ENCODE measurements at regions not wholly inside any gene's neighbourhood (a gene's known extent, or its start where the extent isn't known, plus 50 kb on each side); places are given as distances from the start of the nearest gene placed in this dataset.
"Not testable (repeated sequence)": the region's sequence is repeated elsewhere in the genome, so short reads cannot be mapped to it uniquely, and the experiment has no call there.

DNA sequence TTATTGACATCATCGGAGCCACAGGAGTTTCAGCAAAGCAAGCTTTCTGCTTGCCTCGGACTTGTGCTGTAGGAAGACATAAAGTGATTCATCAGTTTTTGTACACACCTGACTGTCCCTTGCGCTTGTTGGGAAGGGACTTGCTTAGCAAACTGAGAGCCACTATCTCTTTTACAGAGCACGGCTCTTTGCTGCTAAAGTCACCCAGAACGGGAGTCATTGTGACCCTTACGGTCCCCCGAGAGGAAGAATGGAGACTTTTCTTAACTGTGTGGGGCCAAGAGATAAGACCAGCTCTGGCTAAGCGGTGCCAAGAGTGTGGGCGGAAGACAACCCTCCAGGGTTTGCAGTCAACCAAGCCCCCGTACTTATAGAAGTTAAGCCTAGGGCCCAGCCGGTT, 89.6 kb upstream of the DEFB108B start:
- DNase-seq (ENCODE audit: low spot score); H3K4me3 Mint-ChIP-seq (ENCODE audit: low read depth); H3K27ac Mint-ChIP-seq; intact Hi-C loops (cut with micrococcal nuclease); H3K36me3 Mint-ChIP-seq (ENCODE audit: low read depth); H3K4me1 Mint-ChIP-seq (ENCODE audit: low read depth); H3K9me3 Mint-ChIP-seq: not testable (repeated sequence)
- H3K27me3 Mint-ChIP-seq (ENCODE audit: low read depth), result peaks cover 21% of the 10 kb centered on the region

GRCh38 chr11:71745656-71746055, 87.3 kb upstream of the DEFB108B start:
- H3K36me3 Mint-ChIP-seq (ENCODE audit: low read depth); intact Hi-C loops (cut with micrococcal nuclease); H3K27ac Mint-ChIP-seq; H3K9me3 Mint-ChIP-seq; H3K4me1 Mint-ChIP-seq (ENCODE audit: low read depth); H3K4me3 Mint-ChIP-seq (ENCODE audit: low read depth); DNase-seq (ENCODE audit: low spot score): not testable (repeated sequence)
- peaks cover 30% of the 10 kb centered on the region for H3K27me3 Mint-ChIP-seq (ENCODE audit: low read depth)

- not testable (repeated sequence) for H3K4me3 Mint-ChIP-seq (ENCODE audit: low read depth); H3K9me3 Mint-ChIP-seq; DNase-seq (ENCODE audit: low spot score)
Measured at GRCh38 chr11:71746263-71746662, 86.7 kb upstream of the DEFB108B start.

GRCh38 chr11:71748965-71749620, 83.9 kb upstream of the DEFB108B start:
- H3K4me1 Mint-ChIP-seq (ENCODE audit: low read depth); DNase-seq (ENCODE audit: low spot score); H3K9me3 Mint-ChIP-seq; H3K27ac Mint-ChIP-seq; intact Hi-C loops (cut with micrococcal nuclease); H3K4me3 Mint-ChIP-seq (ENCODE audit: low read depth); H3K36me3 Mint-ChIP-seq (ENCODE audit: low read depth): not testable (repeated sequence)
- peaks cover 36% of the 10 kb centered on the region for H3K27me3 Mint-ChIP-seq (ENCODE audit: low read depth)

More at GRCh38 chr11:71746263-71746662, 86.7 kb upstream of the DEFB108B start:
- H3K4me1 Mint-ChIP-seq (ENCODE audit: low read depth); H3K27ac Mint-ChIP-seq; intact Hi-C loops (cut with micrococcal nuclease); H3K36me3 Mint-ChIP-seq (ENCODE audit: low read depth): not testable (repeated sequence)
- peaks cover 31% of the 10 kb centered on the region for H3K27me3 Mint-ChIP-seq (ENCODE audit: low read depth)

GRCh38 chr11:71750908-71751307, 82.1 kb upstream of the DEFB108B start:
- H3K27ac Mint-ChIP-seq; H3K4me3 Mint-ChIP-seq (ENCODE audit: low read depth); intact Hi-C loops (cut with micrococcal nuclease); DNase-seq (ENCODE audit: low spot score); H3K9me3 Mint-ChIP-seq; H3K36me3 Mint-ChIP-seq (ENCODE audit: low read depth); H3K4me1 Mint-ChIP-seq (ENCODE audit: low read depth): not testable (repeated sequence)
- peaks cover 32% of the 10 kb centered on the region for H3K27me3 Mint-ChIP-seq (ENCODE audit: low read depth)

DNA sequence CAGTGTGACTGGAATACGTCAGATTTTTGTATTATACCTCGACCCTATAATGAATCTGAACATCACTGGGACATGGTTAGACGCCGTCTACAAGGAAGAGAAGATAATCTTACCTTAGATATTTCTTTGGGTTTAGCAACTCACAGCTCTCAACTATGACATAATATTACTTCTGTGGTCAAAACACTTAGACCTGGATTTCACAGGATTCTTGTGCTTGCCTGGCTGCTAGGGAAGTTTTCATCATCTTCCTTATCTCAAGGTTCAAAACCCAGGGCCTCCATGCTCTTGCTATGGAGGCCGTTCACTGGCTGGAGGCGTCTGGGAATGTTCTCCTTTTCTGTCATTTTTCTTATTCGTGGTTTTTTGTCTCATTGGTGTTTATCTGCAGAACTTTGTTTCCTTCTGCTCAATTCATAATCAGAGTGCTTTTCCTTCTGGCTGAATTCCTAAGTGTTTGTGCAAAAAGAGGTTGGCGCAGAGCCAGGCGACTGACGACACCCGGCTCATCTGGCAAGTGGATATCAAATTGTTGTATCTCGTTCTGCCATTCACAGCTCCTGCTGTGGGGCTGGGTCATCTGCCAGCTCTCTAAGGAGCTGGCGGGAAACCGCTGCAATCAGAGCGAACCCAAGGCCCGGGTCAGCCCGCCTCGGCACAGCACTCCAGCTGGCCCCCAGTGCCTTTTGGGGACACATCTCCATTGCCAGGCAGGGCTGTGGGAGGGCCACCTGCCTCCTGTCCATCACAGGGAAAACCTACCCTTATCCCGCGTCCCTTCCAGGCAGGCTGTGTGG, 68.1 kb upstream of the DEFB108B start:
- H3K27me3 Mint-ChIP-seq (ENCODE audit: low read depth), result peaks cover 16% of the 10 kb centered on the region
- H3K36me3 Mint-ChIP-seq (ENCODE audit: low read depth); H3K9me3 Mint-ChIP-seq; DNase-seq (ENCODE audit: low spot score); H3K27ac Mint-ChIP-seq; H3K4me1 Mint-ChIP-seq (ENCODE audit: low read depth); H3K4me3 Mint-ChIP-seq (ENCODE audit: low read depth); intact Hi-C loops (cut with micrococcal nuclease): not testable (repeated sequence)

- DNase-seq (ENCODE audit: low spot score); H3K9me3 Mint-ChIP-seq; intact Hi-C loops (cut with micrococcal nuclease); H3K4me1 Mint-ChIP-seq (ENCODE audit: low read depth); H3K36me3 Mint-ChIP-seq (ENCODE audit: low read depth); H3K4me3 Mint-ChIP-seq (ENCODE audit: low read depth); H3K27ac Mint-ChIP-seq: not testable (repeated sequence)
- peaks cover 16% of the 10 kb centered on the region for H3K27me3 Mint-ChIP-seq (ENCODE audit: low read depth)
Measured at GRCh38 chr11:71767016-71767415, 66.0 kb upstream of the DEFB108B start.

- intact Hi-C loops (cut with micrococcal nuclease); H3K36me3 Mint-ChIP-seq (ENCODE audit: low read depth); DNase-seq (ENCODE audit: low spot score): not testable (repeated sequence)
Measured at GRCh38 chr11:71772193-71772592, 60.8 kb upstream of the DEFB108B start.

GRCh38 chr11:71774603-71775222, 58.3 kb upstream of the DEFB108B start:
- Mint-ChIP-seq H3K36me3 (ENCODE audit: low read depth) (no peaks in the 10 kb centered on the region), H3K4me3 (ENCODE audit: low read depth) (no peak overlapping the region)
- intact Hi-C loops (cut with micrococcal nuclease), result no loop called here

More at GRCh38 chr11:71772193-71772592, 60.8 kb upstream of the DEFB108B start:
- H3K9me3 Mint-ChIP-seq; H3K4me1 Mint-ChIP-seq (ENCODE audit: low read depth); H3K27me3 Mint-ChIP-seq (ENCODE audit: low read depth); H3K4me3 Mint-ChIP-seq (ENCODE audit: low read depth); H3K27ac Mint-ChIP-seq: not testable (repeated sequence)

DNA sequence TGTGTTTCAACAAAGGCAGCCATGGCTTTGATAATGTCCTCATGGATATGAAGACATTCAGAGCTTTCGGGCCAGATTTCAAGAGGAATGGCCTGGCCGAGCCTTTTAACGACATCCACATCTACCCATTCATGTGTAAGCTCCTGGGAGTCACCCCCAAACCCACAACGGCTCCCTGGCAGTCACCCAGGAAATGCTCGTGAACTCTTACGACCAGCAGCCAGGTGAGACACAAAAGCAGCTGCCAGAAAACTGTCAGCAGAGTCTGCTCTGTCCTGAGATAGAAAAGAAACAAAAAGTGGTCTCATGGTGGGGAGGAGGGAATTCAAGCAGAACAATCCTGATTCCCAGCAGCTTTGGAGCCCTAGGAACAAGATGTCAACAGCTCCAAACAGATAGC, 52.9 kb upstream of the DEFB108B start:
- not testable (repeated sequence) for H3K36me3 Mint-ChIP-seq (ENCODE audit: low read depth)

More at GRCh38 chr11:71774603-71775222, 58.3 kb upstream of the DEFB108B start:
- DNase-seq (ENCODE audit: low spot score), result no peak
- Mint-ChIP-seq H3K27me3 (ENCODE audit: low read depth) (no peaks in the 10 kb centered on the region), H3K9me3 (no peaks in the 10 kb centered on the region), H3K27ac (no peak overlapping the region), H3K4me1 (ENCODE audit: low read depth) (no peaks in the 10 kb centered on the region)

DNA sequence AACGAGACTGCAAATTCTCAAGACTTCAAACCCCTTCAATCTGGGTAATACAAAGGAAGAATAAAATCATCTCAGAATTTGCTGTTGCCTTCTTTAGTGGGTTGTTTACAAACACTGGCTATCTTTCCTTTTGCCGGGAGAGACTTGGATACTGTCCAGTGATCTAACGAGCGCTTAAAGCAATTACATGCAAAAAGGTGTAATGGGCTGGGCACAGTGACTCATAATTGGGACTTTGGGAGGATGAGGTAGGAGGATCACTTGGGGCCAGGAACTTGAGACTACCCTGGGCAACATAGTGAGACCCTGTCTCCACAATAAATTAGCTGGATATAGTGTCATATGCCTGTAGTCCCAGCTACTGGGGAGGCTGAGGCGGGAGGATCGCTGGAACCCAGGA, 52.2 kb upstream of the DEFB108B start:
- H3K36me3 Mint-ChIP-seq (ENCODE audit: low read depth); DNase-seq (ENCODE audit: low spot score); H3K4me1 Mint-ChIP-seq (ENCODE audit: low read depth); intact Hi-C loops (cut with micrococcal nuclease); H3K9me3 Mint-ChIP-seq; H3K4me3 Mint-ChIP-seq (ENCODE audit: low read depth); H3K27ac Mint-ChIP-seq: not testable (repeated sequence)
- peaks cover 16% of the 10 kb centered on the region for H3K27me3 Mint-ChIP-seq (ENCODE audit: low read depth)

More for the DNA sequence above, 52.9 kb upstream of the DEFB108B start:
- DNase-seq (ENCODE audit: low spot score); H3K27ac Mint-ChIP-seq; H3K4me3 Mint-ChIP-seq (ENCODE audit: low read depth); intact Hi-C loops (cut with micrococcal nuclease); H3K9me3 Mint-ChIP-seq; H3K4me1 Mint-ChIP-seq (ENCODE audit: low read depth): not testable (repeated sequence)
- H3K27me3 Mint-ChIP-seq (ENCODE audit: low read depth), result peaks cover 16% of the 10 kb centered on the region

GRCh38 chr11:71781491-71781890, 51.5 kb upstream of the DEFB108B start:
- H3K4me3 Mint-ChIP-seq (ENCODE audit: low read depth); H3K4me1 Mint-ChIP-seq (ENCODE audit: low read depth); H3K27ac Mint-ChIP-seq; DNase-seq (ENCODE audit: low spot score); H3K9me3 Mint-ChIP-seq; intact Hi-C loops (cut with micrococcal nuclease); H3K36me3 Mint-ChIP-seq (ENCODE audit: low read depth): not testable (repeated sequence)
- peaks cover 16% of the 10 kb centered on the region for H3K27me3 Mint-ChIP-seq (ENCODE audit: low read depth)

Measured in activated T-helper 2 cell treated with anti-CD3 and anti-CD28 coated beads, Interferon-gamma antibody, Interleukin-2, Interleukin-4, amounts not matched to agents 10 μg/mL and 5 μg/mL and 100 μg/mL, durations not matched to agents 14 hours and 24 hours and 36 hours (primary cell).